ENCODE measurements at regions not wholly inside any gene's neighbourhood (a gene's known extent, or its start where the extent isn't known, plus 50 kb on each side); places are given as distances from the start of the nearest gene placed in this dataset.

GRCh38 chr5:98157368-98157767 lies 616.1 kb upstream of the RGMB start:
- TF ChIP-seq CTCF (IDR thresholded peaks at IDR 0.05; ENCODE audit: low read depth, low read length, missing control alignments): no peak
- DNase-seq (ENCODE audit: low read depth): no peak
- no peak overlapping the region for H3K4me3 ChIP-seq (ENCODE audit: low read depth, low read length)

- no peak for TF ChIP-seq CTCF (IDR thresholded peaks at IDR 0.05; ENCODE audit: low read depth, low read length, missing control alignments)
- DNase-seq (ENCODE audit: low read depth): no peak
- no peak overlapping the region for H3K4me3 ChIP-seq (ENCODE audit: low read depth, low read length)
Measured at GRCh38 chr5:98158440-98158839, 615.0 kb upstream of the RGMB start.

- no peak for DNase-seq (ENCODE audit: low read depth)
- no peak for TF ChIP-seq CTCF (IDR thresholded peaks at IDR 0.05; ENCODE audit: low read depth, low read length, missing control alignments)
- no peak overlapping the region for H3K4me3 ChIP-seq (ENCODE audit: low read depth, low read length)
Measured at GRCh38 chr5:98163796-98164493, 609.5 kb upstream of the RGMB start.

- no peak for DNase-seq (ENCODE audit: low read depth)
- H3K4me3 ChIP-seq (ENCODE audit: low read depth, low read length): no peak overlapping the region
- TF ChIP-seq CTCF (IDR thresholded peaks at IDR 0.05; ENCODE audit: low read depth, low read length, missing control alignments): no peak
Measured at GRCh38 chr5:98168871-98169270, 604.6 kb upstream of the RGMB start.

- no peak for TF ChIP-seq CTCF (IDR thresholded peaks at IDR 0.05; ENCODE audit: low read depth, low read length, missing control alignments)
- no peak for DNase-seq (ENCODE audit: low read depth)
- no peak overlapping the region for H3K4me3 ChIP-seq (ENCODE audit: low read depth, low read length)
Measured at GRCh38 chr5:98170994-98171393, 602.5 kb upstream of the RGMB start.

GRCh38 chr5:98173334-98173733 lies 600.1 kb upstream of the RGMB start:
- DNase-seq (ENCODE audit: low read depth): no peak
- no peak for TF ChIP-seq CTCF (IDR thresholded peaks at IDR 0.05; ENCODE audit: low read depth, low read length, missing control alignments)
- no peak overlapping the region for H3K4me3 ChIP-seq (ENCODE audit: low read depth, low read length)

- no peak for DNase-seq (ENCODE audit: low read depth)
- TF ChIP-seq CTCF (IDR thresholded peaks at IDR 0.05; ENCODE audit: low read depth, low read length, missing control alignments): no peak
- H3K4me3 ChIP-seq (ENCODE audit: low read depth, low read length): no peak overlapping the region
Measured at GRCh38 chr5:98175474-98175873, 598.0 kb upstream of the RGMB start.

Measured in GM12864 (cell line).